ENCODE measurements at regions not wholly inside any gene's neighbourhood (a gene's known extent, or its start where the extent isn't known, plus 50 kb on each side); places are given as distances from the start of the nearest gene placed in this dataset.

GRCh38 chr3:76879959-76880358, 159.9 kb upstream of the ROBO2 start:
- TF ChIP-seq POLR2A (IDR thresholded peaks at IDR 0.05; ENCODE audit: low read depth, low read length) (no peak), HDGF (IDR thresholded peaks at IDR 0.05) (no peak), KDM1A (IDR thresholded peaks at IDR 0.05; ENCODE audit: borderline replicate concordance) (no peak)
